ENCODE measurements at regions not wholly inside any gene's neighbourhood (a gene's known extent, or its start where the extent isn't known, plus 50 kb on each side); places are given as distances from the start of the nearest gene placed in this dataset.

DNA sequence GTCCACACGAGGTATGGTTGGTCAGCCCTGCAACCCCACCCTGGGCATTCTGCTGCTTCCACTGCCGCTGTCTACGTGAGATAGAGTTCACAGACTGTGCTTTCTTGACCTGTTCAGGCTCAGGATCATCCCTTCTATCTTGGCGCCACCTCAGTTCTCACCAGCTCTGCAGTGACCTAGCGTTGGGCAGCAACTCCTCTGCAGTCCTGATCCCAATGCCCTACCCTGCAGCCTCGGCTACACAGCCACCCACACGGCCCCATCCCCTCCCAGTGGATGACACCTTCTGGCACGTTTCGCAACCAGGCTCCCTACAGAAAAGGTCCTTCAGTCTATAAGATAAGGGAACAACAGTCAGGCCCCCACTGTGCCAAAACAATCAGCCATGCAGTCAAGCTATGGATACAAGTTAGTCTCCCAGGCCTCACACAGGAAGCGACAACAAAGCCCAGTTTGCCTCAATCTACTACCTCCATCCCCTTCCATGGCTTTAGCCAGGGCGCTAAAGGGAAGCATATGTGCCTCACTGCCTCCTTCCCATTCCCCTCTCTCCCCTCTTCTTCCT, 317.9 kb upstream of the PKDCC start:
- TF ChIP-seq, protein P1, sequence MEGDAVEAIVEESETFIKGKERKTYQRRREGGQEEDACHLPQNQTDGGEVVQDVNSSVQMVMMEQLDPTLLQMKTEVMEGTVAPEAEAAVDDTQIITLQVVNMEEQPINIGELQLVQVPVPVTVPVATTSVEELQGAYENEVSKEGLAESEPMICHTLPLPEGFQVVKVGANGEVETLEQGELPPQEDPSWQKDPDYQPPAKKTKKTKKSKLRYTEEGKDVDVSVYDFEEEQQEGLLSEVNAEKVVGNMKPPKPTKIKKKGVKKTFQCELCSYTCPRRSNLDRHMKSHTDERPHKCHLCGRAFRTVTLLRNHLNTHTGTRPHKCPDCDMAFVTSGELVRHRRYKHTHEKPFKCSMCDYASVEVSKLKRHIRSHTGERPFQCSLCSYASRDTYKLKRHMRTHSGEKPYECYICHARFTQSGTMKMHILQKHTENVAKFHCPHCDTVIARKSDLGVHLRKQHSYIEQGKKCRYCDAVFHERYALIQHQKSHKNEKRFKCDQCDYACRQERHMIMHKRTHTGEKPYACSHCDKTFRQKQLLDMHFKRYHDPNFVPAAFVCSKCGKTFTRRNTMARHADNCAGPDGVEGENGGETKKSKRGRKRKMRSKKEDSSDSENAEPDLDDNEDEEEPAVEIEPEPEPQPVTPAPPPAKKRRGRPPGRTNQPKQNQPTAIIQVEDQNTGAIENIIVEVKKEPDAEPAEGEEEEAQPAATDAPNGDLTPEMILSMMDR (IDR thresholded peaks at IDR 0.05; ENCODE audit: low read depth, low read length), result no peak
- no peak for DNase-seq (ENCODE audit: low read depth in 2 of 2)
- no peak overlapping the region for H3K4me3 ChIP-seq (replicated peaks in 1 of 2; ENCODE audit: low read depth in 2 of 2, low read length in 2 of 2)

DNA sequence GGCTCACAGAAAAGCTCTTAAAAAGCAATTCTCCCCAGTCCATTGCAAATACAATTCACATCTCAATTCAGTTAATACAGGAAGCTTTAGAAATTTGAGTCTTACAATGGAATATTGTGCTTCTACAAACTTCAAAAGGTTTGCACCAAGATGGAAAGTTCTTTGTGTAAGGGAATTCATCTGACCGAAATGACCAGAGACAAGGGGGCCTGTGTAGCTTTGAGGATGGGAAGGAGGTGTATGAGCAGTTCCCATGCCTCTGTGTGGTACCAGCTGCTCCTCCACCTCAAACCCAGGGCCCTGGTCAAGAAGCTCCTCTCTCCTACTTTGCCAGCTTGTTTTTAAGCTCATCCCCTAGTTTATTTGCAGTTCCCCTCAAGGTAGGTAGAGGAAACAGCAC, 312.8 kb upstream of the PKDCC start:
- DNase-seq (ENCODE audit: low read depth in 2 of 2), result no peak
- no peak overlapping the region for H3K4me3 ChIP-seq (replicated peaks in 1 of 2; ENCODE audit: low read depth in 2 of 2, low read length in 2 of 2)
- TF ChIP-seq, protein P1 (IDR thresholded peaks at IDR 0.05; ENCODE audit: low read depth, low read length), result no peak

DNA sequence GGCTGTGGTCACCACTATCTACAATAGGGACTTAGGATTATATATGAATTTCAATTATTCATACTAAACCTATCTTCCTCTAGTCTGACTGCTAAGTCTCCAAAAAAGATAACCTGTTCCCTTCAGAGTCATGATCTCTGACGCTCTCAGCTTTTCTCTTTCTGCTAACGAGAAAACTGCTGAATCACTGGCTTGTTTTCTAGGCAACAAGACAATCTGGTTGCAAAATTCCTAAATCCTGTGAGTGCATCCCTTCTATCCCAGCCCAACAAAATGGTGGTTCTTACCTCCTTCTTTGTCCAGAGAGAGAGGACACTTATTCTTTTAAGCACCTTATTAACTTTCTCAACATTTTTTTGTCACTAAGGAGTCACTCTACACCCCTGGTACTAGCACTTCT, 312.3 kb upstream of the PKDCC start:
- TF ChIP-seq, protein P1 (IDR thresholded peaks at IDR 0.05; ENCODE audit: low read depth, low read length), result no peak

DNA sequence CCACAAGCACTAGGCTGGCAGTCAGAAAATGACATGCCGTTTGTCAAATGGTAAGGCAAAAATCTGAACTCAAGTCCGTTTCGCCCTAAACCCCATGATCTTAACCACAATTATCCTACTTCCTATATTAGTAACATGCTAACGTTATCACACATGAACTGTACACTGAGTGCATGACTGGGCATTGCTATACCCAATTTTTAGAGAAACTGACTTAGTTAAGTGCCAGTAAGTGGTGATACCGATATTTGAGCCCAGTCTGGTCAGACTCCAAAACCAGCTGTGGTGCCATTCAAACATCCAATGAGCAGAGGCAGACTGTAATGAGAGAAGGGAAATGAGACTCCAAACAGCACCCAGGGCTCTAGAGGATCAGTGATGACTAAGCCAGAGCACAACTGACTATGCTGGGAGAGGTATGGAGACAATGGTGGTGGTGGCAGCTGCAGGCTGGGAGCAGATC, 311.7 kb upstream of the PKDCC start:
- no peak overlapping the region for H3K4me3 ChIP-seq (replicated peaks in 1 of 2; ENCODE audit: low read depth in 2 of 2, low read length in 2 of 2)
- peak in 1 of 2 donors; percentile 45 for DNase-seq (ENCODE audit: low read depth in 2 of 2)
- TF ChIP-seq, protein P1 (IDR thresholded peaks at IDR 0.05; ENCODE audit: low read depth, low read length), result no peak

More for the DNA sequence above, 312.3 kb upstream of the PKDCC start:
- peak; percentile 28 to 39 for DNase-seq (ENCODE audit: low read depth in 2 of 2)
- no peak overlapping the region for H3K4me3 ChIP-seq (replicated peaks in 1 of 2; ENCODE audit: low read depth in 2 of 2, low read length in 2 of 2)

DNA sequence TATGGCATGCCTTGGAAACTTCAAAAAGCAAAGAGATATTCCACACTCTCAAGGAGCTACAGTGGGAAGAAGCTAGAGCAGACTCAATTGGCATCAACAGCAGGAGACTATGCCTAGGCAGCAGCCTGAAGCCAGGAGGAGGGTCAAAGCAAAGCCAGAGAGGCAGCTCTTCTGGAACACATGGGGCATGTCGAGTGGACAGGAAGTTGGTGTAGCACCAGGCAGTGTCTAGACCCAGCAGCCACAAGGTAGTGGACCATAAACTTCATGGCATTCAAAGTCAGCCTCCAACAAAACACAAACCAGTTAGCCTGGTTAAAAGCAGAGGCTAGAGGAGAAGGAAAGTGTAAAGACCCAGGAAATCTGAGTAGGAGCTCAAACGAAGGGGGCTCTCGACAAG, 311.2 kb upstream of the PKDCC start:
- H3K4me3 ChIP-seq (replicated peaks in 1 of 2; ENCODE audit: low read depth in 2 of 2, low read length in 2 of 2), result no peak overlapping the region
- DNase-seq (ENCODE audit: low read depth in 2 of 2), result no peak
- TF ChIP-seq, protein P1 (IDR thresholded peaks at IDR 0.05; ENCODE audit: low read depth, low read length), result no peak

DNA sequence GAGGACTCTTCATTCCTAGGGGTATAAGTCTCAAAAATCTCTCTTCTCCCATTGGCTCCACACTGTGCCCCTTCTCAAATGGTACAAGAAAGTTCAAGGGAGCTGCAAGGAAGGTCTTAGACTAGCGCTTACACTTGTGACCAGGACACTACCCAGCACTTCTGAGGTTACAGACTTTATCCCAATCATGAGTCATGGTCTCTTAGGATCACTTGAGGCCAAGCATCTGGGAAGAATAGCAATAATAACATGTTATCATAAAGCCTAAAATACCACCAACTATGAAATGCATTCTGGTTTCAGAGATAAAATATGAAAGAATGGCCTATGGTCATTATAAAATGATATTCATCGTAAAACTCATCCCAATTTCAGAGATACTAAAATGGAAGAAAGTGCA, 309.9 kb upstream of the PKDCC start:
- H3K4me3 ChIP-seq (replicated peaks in 1 of 2; ENCODE audit: low read depth in 2 of 2, low read length in 2 of 2), result no peak overlapping the region
- TF ChIP-seq, protein P1 (IDR thresholded peaks at IDR 0.05; ENCODE audit: low read depth, low read length), result no peak
- peak in 1 of 2 donors; percentile 58 for DNase-seq (ENCODE audit: low read depth in 2 of 2)

All from cardiac fibroblast (primary cell).